Uterus (tissue), 2 donors: ENCODE measurements at regions not wholly inside any gene's neighbourhood (a gene's known extent, or its start where the extent isn't known, plus 50 kb on each side); places are given as distances from the start of the nearest gene placed in this dataset.

Experiments used
- CTCF ChIP-seq, 4 experiments: fragments of 200-600 bp in 2 of 4; fragments of 450-650 bp in 2 of 4; sonication (generic) in 2 of 4; IDR thresholded peaks; one replicate each; pipeline ENCODE4 v1.5.1; 2016 to 2019; ENCODE audit warnings: antibody characterized with exemption in 4 of 4, mild to moderate bottlenecking in 2 of 4, moderate library complexity in 1 of 4
- POLR2A ChIP-seq, 2 donors: fragments of 450-650 bp; IDR thresholded peaks; one replicate each; pipeline ENCODE4 v1.6.1; 2016; ENCODE audit warnings: antibody characterized with exemption in 2 of 2, mild to moderate bottlenecking in 1 of 2, moderate library complexity in 1 of 2

DNA sequence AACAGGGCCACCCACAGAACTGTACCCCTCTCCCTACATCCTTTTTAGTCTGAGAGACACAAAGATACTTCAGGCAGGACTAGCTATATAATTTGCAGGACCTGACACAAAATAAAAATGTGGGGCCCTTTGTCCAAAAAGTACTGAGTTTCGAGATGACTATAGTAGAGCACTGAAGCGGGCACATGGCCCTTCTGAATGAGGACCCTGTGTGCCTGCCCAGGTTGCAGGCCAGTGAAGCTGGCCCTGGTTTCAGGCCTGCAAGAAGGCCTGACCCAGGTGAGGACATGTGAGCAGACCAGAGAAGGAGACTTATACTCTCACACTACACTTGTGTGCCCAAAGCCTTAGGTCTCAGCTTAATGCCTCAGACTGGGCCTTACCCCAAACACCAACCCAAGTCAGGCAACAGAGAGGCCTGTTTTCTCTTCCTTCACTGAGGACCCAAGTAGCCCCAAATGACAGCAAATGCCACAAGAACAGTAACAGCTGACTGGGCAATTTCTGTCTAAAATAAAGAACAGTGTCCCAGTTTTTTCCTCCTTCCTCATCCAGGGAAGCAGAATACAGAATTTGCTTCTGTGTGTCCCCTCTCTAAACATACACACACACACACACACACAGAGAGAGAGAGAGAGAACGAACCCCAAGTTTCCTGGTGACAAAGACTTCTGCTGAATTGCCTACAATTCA lies 100.9 kb upstream of the ARHGEF3 start:
- TF ChIP-seq POLR2A (IDR thresholded peaks at IDR 0.05) (no peak), CTCF (IDR thresholded peaks at IDR 0.05) (no peak)
